ENCODE measurements at regions not wholly inside any gene's neighbourhood (a gene's known extent, or its start where the extent isn't known, plus 50 kb on each side); places are given as distances from the start of the nearest gene placed in this dataset.

- H3K4me1 Mint-ChIP-seq (ENCODE audit: low read depth) = no peaks in the 10 kb centered on the region
- H3K36me3 Mint-ChIP-seq (ENCODE audit: low read depth) = no peaks in the 10 kb centered on the region
- H3K4me3 Mint-ChIP-seq (ENCODE audit: low read depth) = no peak overlapping the region
- no peak overlapping the region for H3K27ac Mint-ChIP-seq
- intact Hi-C loops (cut with micrococcal nuclease) = no loop called here
- DNase-seq (ENCODE audit: low spot score) = no peak
- peaks cover 19% of the 10 kb centered on the region for H3K9me3 Mint-ChIP-seq
- no peaks in the 10 kb centered on the region for H3K27me3 Mint-ChIP-seq (ENCODE audit: low read depth)
Observed at GRCh38 chr2:146370826-146371225, 1474.0 kb upstream of the ACVR2A start.

GRCh38 chr2:146366276-146366675, 1478.6 kb upstream of the ACVR2A start:
- H3K27ac Mint-ChIP-seq = no peak overlapping the region

GRCh38 chr2:146365041-146365440, 1479.8 kb upstream of the ACVR2A start:
- DNase-seq (ENCODE audit: low spot score) = no peak
- no peak overlapping the region for H3K4me3 Mint-ChIP-seq (ENCODE audit: low read depth)
- intact Hi-C loops (cut with micrococcal nuclease) = no loop called here
- H3K36me3 Mint-ChIP-seq (ENCODE audit: low read depth) = no peaks in the 10 kb centered on the region
- no peaks in the 10 kb centered on the region for H3K4me1 Mint-ChIP-seq (ENCODE audit: low read depth)
- H3K27ac Mint-ChIP-seq = no peak overlapping the region
- H3K27me3 Mint-ChIP-seq (ENCODE audit: low read depth) = no peaks in the 10 kb centered on the region
- peaks cover 4% of the 10 kb centered on the region for H3K9me3 Mint-ChIP-seq

More at GRCh38 chr2:146366276-146366675, 1478.6 kb upstream of the ACVR2A start:
- H3K4me3 Mint-ChIP-seq (ENCODE audit: low read depth) = no peak overlapping the region
- no peaks in the 10 kb centered on the region for H3K4me1 Mint-ChIP-seq (ENCODE audit: low read depth)
- H3K9me3 Mint-ChIP-seq = peaks cover 14% of the 10 kb centered on the region
- H3K27me3 Mint-ChIP-seq (ENCODE audit: low read depth) = no peaks in the 10 kb centered on the region
- no peaks in the 10 kb centered on the region for H3K36me3 Mint-ChIP-seq (ENCODE audit: low read depth)
- no peak for DNase-seq (ENCODE audit: low spot score)
- intact Hi-C loops (cut with micrococcal nuclease) = no loop called here

GRCh38 chr2:146363731-146364130, 1481.1 kb upstream of the ACVR2A start:
- H3K27ac Mint-ChIP-seq = no peak overlapping the region
- H3K36me3 Mint-ChIP-seq (ENCODE audit: low read depth) = no peaks in the 10 kb centered on the region
- DNase-seq (ENCODE audit: low spot score) = no peak
- intact Hi-C loops (cut with micrococcal nuclease) = no loop called here
- no peak overlapping the region for H3K4me3 Mint-ChIP-seq (ENCODE audit: low read depth)
- H3K27me3 Mint-ChIP-seq (ENCODE audit: low read depth) = no peaks in the 10 kb centered on the region
- no peaks in the 10 kb centered on the region for H3K4me1 Mint-ChIP-seq (ENCODE audit: low read depth)
- H3K9me3 Mint-ChIP-seq = no peaks in the 10 kb centered on the region

GRCh38 chr2:146351689-146352088, 1493.1 kb upstream of the ACVR2A start:
- no peaks in the 10 kb centered on the region for H3K27me3 Mint-ChIP-seq (ENCODE audit: low read depth)
- no peak overlapping the region for H3K27ac Mint-ChIP-seq
- no peaks in the 10 kb centered on the region for H3K36me3 Mint-ChIP-seq (ENCODE audit: low read depth)
- DNase-seq (ENCODE audit: low spot score) = no peak
- intact Hi-C loops (cut with micrococcal nuclease) = no loop called here
- no peaks in the 10 kb centered on the region for H3K9me3 Mint-ChIP-seq
- H3K4me3 Mint-ChIP-seq (ENCODE audit: low read depth) = no peak overlapping the region
- no peaks in the 10 kb centered on the region for H3K4me1 Mint-ChIP-seq (ENCODE audit: low read depth)

GRCh38 chr2:146349334-146349733, 1495.5 kb upstream of the ACVR2A start:
- Mint-ChIP-seq H3K4me1 (ENCODE audit: low read depth) (no peaks in the 10 kb centered on the region), H3K9me3 (no peaks in the 10 kb centered on the region), H3K27ac (no peak overlapping the region), H3K27me3 (ENCODE audit: low read depth) (no peaks in the 10 kb centered on the region), H3K4me3 (ENCODE audit: low read depth) (no peak overlapping the region), H3K36me3 (ENCODE audit: low read depth) (no peaks in the 10 kb centered on the region)
- intact Hi-C loops (cut with micrococcal nuclease) = no loop called here
- no peak for DNase-seq (ENCODE audit: low spot score)

GRCh38 chr2:146324951-146325350, 1519.9 kb upstream of the ACVR2A start:
- no peak for DNase-seq (ENCODE audit: low spot score)
- Mint-ChIP-seq H3K9me3 (peaks cover 4% of the 10 kb centered on the region), H3K27ac (no peak overlapping the region), H3K4me3 (ENCODE audit: low read depth) (no peak overlapping the region), H3K36me3 (ENCODE audit: low read depth) (no peaks in the 10 kb centered on the region), H3K27me3 (ENCODE audit: low read depth) (no peaks in the 10 kb centered on the region), H3K4me1 (ENCODE audit: low read depth) (no peaks in the 10 kb centered on the region)
- intact Hi-C loops (cut with micrococcal nuclease) = no loop called here

- intact Hi-C loops (cut with micrococcal nuclease) = no loop called here
Observed at GRCh38 chr2:146323564-146323963, 1521.3 kb upstream of the ACVR2A start.

GRCh38 chr2:146321175-146321574, 1523.7 kb upstream of the ACVR2A start:
- no peaks in the 10 kb centered on the region for H3K36me3 Mint-ChIP-seq (ENCODE audit: low read depth)
- intact Hi-C loops (cut with micrococcal nuclease) = no loop called here
- no peaks in the 10 kb centered on the region for H3K4me1 Mint-ChIP-seq (ENCODE audit: low read depth)
- no peaks in the 10 kb centered on the region for H3K27me3 Mint-ChIP-seq (ENCODE audit: low read depth)
- no peak overlapping the region for H3K4me3 Mint-ChIP-seq (ENCODE audit: low read depth)
- no peak overlapping the region for H3K27ac Mint-ChIP-seq
- H3K9me3 Mint-ChIP-seq = peaks cover 4% of the 10 kb centered on the region
- DNase-seq (ENCODE audit: low spot score) = no peak

More at GRCh38 chr2:146323564-146323963, 1521.3 kb upstream of the ACVR2A start:
- H3K27ac Mint-ChIP-seq = no peak overlapping the region
- H3K9me3 Mint-ChIP-seq = peaks cover 4% of the 10 kb centered on the region
- no peak overlapping the region for H3K4me3 Mint-ChIP-seq (ENCODE audit: low read depth)
- no peaks in the 10 kb centered on the region for H3K27me3 Mint-ChIP-seq (ENCODE audit: low read depth)
- no peaks in the 10 kb centered on the region for H3K36me3 Mint-ChIP-seq (ENCODE audit: low read depth)
- no peak for DNase-seq (ENCODE audit: low spot score)
- H3K4me1 Mint-ChIP-seq (ENCODE audit: low read depth) = no peaks in the 10 kb centered on the region

- Mint-ChIP-seq H3K27ac (no peak overlapping the region), H3K9me3 (peaks cover 4% of the 10 kb centered on the region), H3K4me3 (ENCODE audit: low read depth) (no peak overlapping the region), H3K27me3 (ENCODE audit: low read depth) (no peaks in the 10 kb centered on the region), H3K36me3 (ENCODE audit: low read depth) (no peaks in the 10 kb centered on the region), H3K4me1 (ENCODE audit: low read depth) (no peaks in the 10 kb centered on the region)
- DNase-seq (ENCODE audit: low spot score) = no peak
- intact Hi-C loops (cut with micrococcal nuclease) = no loop called here
Observed at GRCh38 chr2:146317959-146318358, 1526.9 kb upstream of the ACVR2A start.

GRCh38 chr2:146312899-146313298, 1531.9 kb upstream of the ACVR2A start:
- Mint-ChIP-seq H3K27me3 (ENCODE audit: low read depth) (no peaks in the 10 kb centered on the region), H3K36me3 (ENCODE audit: low read depth) (no peaks in the 10 kb centered on the region), H3K27ac (no peak overlapping the region), H3K4me3 (ENCODE audit: low read depth) (no peak overlapping the region), H3K4me1 (ENCODE audit: low read depth) (no peaks in the 10 kb centered on the region), H3K9me3 (no peaks in the 10 kb centered on the region)
- intact Hi-C loops (cut with micrococcal nuclease) = no loop called here
- DNase-seq (ENCODE audit: low spot score) = no peak

GRCh38 chr2:146305164-146305563, 1539.7 kb upstream of the ACVR2A start:
- Mint-ChIP-seq H3K9me3 (peaks cover 23% of the 10 kb centered on the region), H3K36me3 (ENCODE audit: low read depth) (no peaks in the 10 kb centered on the region), H3K27ac (no peak overlapping the region), H3K4me3 (ENCODE audit: low read depth) (no peak overlapping the region), H3K27me3 (ENCODE audit: low read depth) (no peaks in the 10 kb centered on the region), H3K4me1 (ENCODE audit: low read depth) (no peaks in the 10 kb centered on the region)
- intact Hi-C loops (cut with micrococcal nuclease) = no loop called here
- DNase-seq (ENCODE audit: low spot score) = no peak

- intact Hi-C loops (cut with micrococcal nuclease) = no loop called here
- Mint-ChIP-seq H3K9me3 (peaks cover 28% of the 10 kb centered on the region), H3K4me3 (ENCODE audit: low read depth) (no peak overlapping the region), H3K27me3 (ENCODE audit: low read depth) (no peaks in the 10 kb centered on the region), H3K36me3 (ENCODE audit: low read depth) (no peaks in the 10 kb centered on the region), H3K27ac (no peak overlapping the region), H3K4me1 (ENCODE audit: low read depth) (no peaks in the 10 kb centered on the region)
- no peak for DNase-seq (ENCODE audit: low spot score)
Observed at GRCh38 chr2:146301287-146301686, 1543.5 kb upstream of the ACVR2A start.

- Mint-ChIP-seq H3K4me3 (ENCODE audit: low read depth) (no peak overlapping the region), H3K4me1 (ENCODE audit: low read depth) (no peaks in the 10 kb centered on the region), H3K27ac (no peak overlapping the region), H3K27me3 (ENCODE audit: low read depth) (no peaks in the 10 kb centered on the region), H3K36me3 (ENCODE audit: low read depth) (no peaks in the 10 kb centered on the region), H3K9me3 (peaks cover 18% of the 10 kb centered on the region)
- intact Hi-C loops (cut with micrococcal nuclease) = no loop called here
- no peak for DNase-seq (ENCODE audit: low spot score)
Observed at GRCh38 chr2:146295080-146295670, 1549.7 kb upstream of the ACVR2A start.
